Activated CD4-positive, alpha-beta T cell treated with anti-CD3 and anti-CD28 coated beads, Interleukin-2, amount 10 ng/mL, durations not matched to agents 7 days and 5 days (primary cell): ENCODE measurements at regions not wholly inside any gene's neighbourhood (a gene's known extent, or its start where the extent isn't known, plus 50 kb on each side); places are given as distances from the start of the nearest gene placed in this dataset.

Experiments
- CTCF ChIA-PET: fragments of 350-600 bp; sonication (Branson Sonifier 250); formaldehyde crosslinking; loops from one replicate; lab custom pipeline; 2021; ENCODE audit warnings: antibody characterized with exemption; lab: Charles Lee
- POLR2A ChIA-PET: fragments of 350-600 bp; sonication (Branson Sonifier 250); formaldehyde crosslinking; loops from one replicate; lab custom pipeline; 2021; ENCODE audit warnings: antibody characterized with exemption; lab: Charles Lee
- DNase-seq: peaks from one replicate; pipeline ENCODE4 v3.0.0-alpha.2; 2020
- H3K27ac Mint-ChIP-seq: one replicate; pipeline ENCODE4 v1.8.0; 2021; ENCODE audit warnings: mild to moderate bottlenecking, moderate library complexity, mixed read lengths
- H3K27me3 Mint-ChIP-seq: one replicate; pipeline ENCODE4 v1.8.0; 2021; ENCODE audit warnings: mixed read lengths
- H3K36me3 Mint-ChIP-seq: one replicate; pipeline ENCODE4 v1.8.0; 2021; ENCODE audit warnings: low read depth, mixed read lengths
- H3K4me1 Mint-ChIP-seq: one replicate; pipeline ENCODE4 v1.8.0; 2021; ENCODE audit warnings: mixed read lengths
- H3K4me3 Mint-ChIP-seq: one replicate; pipeline ENCODE4 v1.8.0; 2021; ENCODE audit warnings: mild to moderate bottlenecking, moderate library complexity, mixed read lengths
- H3K9me3 Mint-ChIP-seq: one replicate; pipeline ENCODE4 v1.8.0; 2021; ENCODE audit warnings: mixed read lengths

DNA sequence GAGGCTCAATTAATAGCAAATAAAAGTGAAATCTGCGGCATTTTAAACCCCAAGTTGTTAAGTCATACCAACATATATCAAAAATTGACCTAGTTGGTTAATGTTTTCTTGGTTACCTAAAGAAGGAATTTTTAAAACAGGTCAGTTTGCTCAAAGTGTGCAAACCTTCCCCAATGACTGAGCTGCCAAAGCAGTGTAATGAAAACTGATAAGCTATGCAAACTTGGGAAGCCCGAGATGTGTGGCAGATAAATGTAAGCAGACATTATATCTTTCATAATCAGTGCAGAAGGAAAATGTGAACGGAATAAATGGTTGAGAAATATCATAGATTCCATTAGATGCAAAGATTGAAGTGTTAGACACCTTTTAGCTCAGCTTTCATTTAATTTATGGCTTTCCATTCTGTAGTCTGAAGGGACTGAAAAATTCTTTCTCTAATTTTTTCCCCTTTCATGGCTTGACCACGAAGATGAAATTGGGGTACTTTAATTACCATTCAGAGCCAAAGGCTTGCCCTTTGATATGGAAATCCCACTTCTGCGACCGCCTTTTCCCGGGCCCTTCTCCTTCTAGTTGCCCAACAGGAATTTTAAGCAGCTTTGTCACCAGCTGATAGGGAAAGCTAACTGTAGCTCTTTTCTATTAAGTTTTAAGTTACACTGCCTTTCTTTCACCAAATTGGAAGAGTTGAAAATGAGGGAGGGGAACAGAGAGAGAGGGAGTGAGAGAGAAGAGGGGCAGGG lies 306.6 kb upstream of the SOX5 start:
- Mint-ChIP-seq H3K36me3 (no peaks in the 10 kb centered on the region), H3K9me3 (no peaks in the 10 kb centered on the region), H3K27me3 (no peaks in the 10 kb centered on the region), H3K4me1 (no peaks in the 10 kb centered on the region), H3K4me3 (no peak overlapping the region), H3K27ac (no peak overlapping the region)
- no peak for DNase-seq
- POLR2A ChIA-PET: no interaction called here
- CTCF ChIA-PET: no interaction called here

- CTCF ChIA-PET: interaction anchor here (0.6 kb wide), 1 partner anchor 15 kb away, joined by 3 read pairs; no protein-coding TSS in a partner anchor
- H3K27ac Mint-ChIP-seq: no peak overlapping the region
- POLR2A ChIA-PET: no interaction called here
- no peaks in the 10 kb centered on the region for H3K27me3 Mint-ChIP-seq
- H3K36me3 Mint-ChIP-seq: no peaks in the 10 kb centered on the region
- H3K4me1 Mint-ChIP-seq: no peaks in the 10 kb centered on the region
- DNase-seq: no peak
- no peak overlapping the region for H3K4me3 Mint-ChIP-seq
- H3K9me3 Mint-ChIP-seq: no peaks in the 10 kb centered on the region
Measured at GRCh38 chr12:24252602-24253001, 303.1 kb upstream of the SOX5 start.

- Mint-ChIP-seq H3K27ac (no peak overlapping the region), H3K9me3 (no peaks in the 10 kb centered on the region), H3K4me1 (no peaks in the 10 kb centered on the region), H3K36me3 (no peaks in the 10 kb centered on the region), H3K4me3 (no peak overlapping the region), H3K27me3 (no peaks in the 10 kb centered on the region)
- CTCF ChIA-PET: no interaction called here
- DNase-seq: no peak
- POLR2A ChIA-PET: no interaction called here
Measured at GRCh38 chr12:24246934-24247333, 297.5 kb upstream of the SOX5 start.

- POLR2A ChIA-PET: no interaction called here
- no peak overlapping the region for H3K27ac Mint-ChIP-seq
- no peaks in the 10 kb centered on the region for H3K9me3 Mint-ChIP-seq
- H3K4me1 Mint-ChIP-seq: no peaks in the 10 kb centered on the region
- H3K36me3 Mint-ChIP-seq: no peaks in the 10 kb centered on the region
- no peak overlapping the region for H3K4me3 Mint-ChIP-seq
- CTCF ChIA-PET: no interaction called here
- DNase-seq: no peak
- no peaks in the 10 kb centered on the region for H3K27me3 Mint-ChIP-seq
Measured at GRCh38 chr12:24246376-24246775, 296.9 kb upstream of the SOX5 start.

DNA sequence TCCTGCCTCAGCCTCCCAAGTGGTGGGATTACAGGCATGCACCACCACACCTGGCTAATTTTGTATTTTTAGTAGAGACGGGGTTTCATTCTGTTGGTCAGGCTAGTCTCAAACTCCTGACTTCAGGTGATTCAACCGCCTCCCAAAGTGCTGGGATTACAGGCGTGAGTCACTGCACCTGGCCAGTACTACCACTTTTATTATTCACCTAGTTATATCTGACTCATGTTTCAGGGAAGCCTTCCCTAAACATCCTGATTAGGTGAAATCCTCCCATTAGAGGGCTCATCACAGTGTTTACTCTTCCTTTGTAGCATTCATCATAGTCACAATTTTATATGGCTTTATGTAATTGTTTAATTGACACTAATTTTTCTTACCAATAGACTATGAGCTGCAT lies 295.3 kb upstream of the SOX5 start:
- Mint-ChIP-seq H3K27ac (no peak overlapping the region), H3K36me3 (no peaks in the 10 kb centered on the region), H3K4me3 (no peak overlapping the region), H3K9me3 (no peaks in the 10 kb centered on the region), H3K4me1 (no peaks in the 10 kb centered on the region), H3K27me3 (no peaks in the 10 kb centered on the region)
- CTCF ChIA-PET: no interaction called here
- no peak for DNase-seq
- POLR2A ChIA-PET: no interaction called here

GRCh38 chr12:24244231-24244630 lies 294.8 kb upstream of the SOX5 start:
- Mint-ChIP-seq H3K4me3 (no peak overlapping the region), H3K36me3 (no peaks in the 10 kb centered on the region), H3K27ac (no peak overlapping the region), H3K9me3 (no peaks in the 10 kb centered on the region), H3K4me1 (no peaks in the 10 kb centered on the region), H3K27me3 (no peaks in the 10 kb centered on the region)
- POLR2A ChIA-PET: no interaction called here
- CTCF ChIA-PET: no interaction called here
- DNase-seq: no peak

DNA sequence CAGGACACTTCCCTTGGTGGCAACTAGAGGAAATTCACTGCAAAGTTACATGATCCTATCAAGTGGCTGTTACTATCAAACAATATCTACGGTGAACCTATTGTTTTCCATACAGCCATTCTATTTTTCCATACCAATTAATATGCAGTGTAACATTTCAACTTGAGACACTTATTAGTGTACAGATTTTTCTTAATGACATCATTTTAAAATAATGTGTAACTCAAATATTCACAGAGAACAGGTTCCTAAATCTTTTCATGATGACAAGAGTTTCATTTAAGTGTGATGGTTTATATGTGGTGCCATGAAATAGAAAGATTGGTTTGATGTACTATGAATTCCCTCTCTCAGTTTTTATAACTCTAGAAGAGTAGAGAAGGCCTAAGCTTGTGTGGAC lies 291.2 kb upstream of the SOX5 start:
- H3K36me3 Mint-ChIP-seq: no peaks in the 10 kb centered on the region
- no peak overlapping the region for H3K4me3 Mint-ChIP-seq

DNA sequence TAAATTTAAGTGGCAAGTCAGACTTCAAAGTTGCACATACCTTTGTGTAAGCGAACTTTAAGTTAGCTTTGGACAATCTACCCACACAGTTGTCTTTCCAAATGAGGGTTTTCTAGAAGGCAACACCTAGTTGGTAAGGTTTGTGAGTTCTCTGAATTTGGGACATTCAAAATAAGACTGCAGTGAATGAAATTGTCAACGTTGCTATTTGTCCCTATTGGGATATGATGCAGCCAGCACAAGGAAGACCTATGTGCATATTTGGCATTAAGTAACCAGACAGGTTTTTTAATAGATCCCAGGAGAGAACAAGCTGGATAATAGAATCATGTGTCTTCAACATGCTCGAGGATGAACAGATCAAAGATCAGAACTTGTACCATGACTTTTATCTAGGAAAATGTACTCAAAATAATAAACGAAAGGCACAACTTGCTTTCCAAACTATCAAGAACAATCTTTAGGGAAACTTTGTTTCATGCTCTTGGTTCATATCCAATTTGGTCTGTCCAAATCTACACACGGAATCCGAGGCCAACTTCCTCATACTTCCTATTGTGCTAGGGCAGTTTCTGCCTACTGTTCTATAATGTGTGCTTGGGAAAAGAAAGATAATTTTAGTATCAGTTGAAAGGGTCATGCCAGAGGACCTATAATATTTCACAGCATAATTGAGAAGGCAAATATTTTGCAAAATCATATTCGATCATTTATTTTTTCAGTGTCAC lies 284.2 kb upstream of the SOX5 start:
- POLR2A ChIA-PET: no interaction called here
- Mint-ChIP-seq H3K36me3 (no peaks in the 10 kb centered on the region), H3K27me3 (no peaks in the 10 kb centered on the region), H3K4me1 (no peaks in the 10 kb centered on the region), H3K27ac (no peak overlapping the region), H3K9me3 (peaks cover 3% of the 10 kb centered on the region), H3K4me3 (no peak overlapping the region)
- CTCF ChIA-PET: no interaction called here
- no peak for DNase-seq

More for the DNA sequence above, 291.2 kb upstream of the SOX5 start:
- Mint-ChIP-seq H3K27ac (no peak overlapping the region), H3K27me3 (no peaks in the 10 kb centered on the region), H3K4me1 (no peaks in the 10 kb centered on the region), H3K9me3 (no peaks in the 10 kb centered on the region)
- ChIA-PET CTCF (no interaction called here), POLR2A (no interaction called here)
- DNase-seq: no peak

DNA sequence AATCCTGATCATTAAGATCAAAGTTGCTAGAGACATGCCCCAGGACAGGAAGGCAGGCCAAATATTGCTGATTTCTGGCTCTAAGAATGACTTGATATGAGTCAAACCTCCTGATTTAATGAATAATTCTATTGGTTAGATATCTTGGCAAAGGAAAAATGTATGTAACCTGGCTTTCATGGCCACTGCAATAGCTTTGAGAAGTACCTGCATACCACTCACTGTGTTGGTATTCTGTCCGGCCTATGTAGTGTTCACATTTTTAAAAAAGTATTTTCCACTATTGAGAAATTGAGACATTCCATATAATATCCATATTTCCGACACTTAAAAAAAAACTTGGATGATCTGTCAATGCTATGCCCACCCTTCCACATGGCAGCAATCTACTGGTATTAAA lies 283.1 kb upstream of the SOX5 start:
- peaks cover 3% of the 10 kb centered on the region for H3K9me3 Mint-ChIP-seq
- no peaks in the 10 kb centered on the region for H3K27me3 Mint-ChIP-seq
- no peak overlapping the region for H3K4me3 Mint-ChIP-seq
- H3K4me1 Mint-ChIP-seq: no peaks in the 10 kb centered on the region
- POLR2A ChIA-PET: no interaction called here
- no peak for DNase-seq
- no peaks in the 10 kb centered on the region for H3K36me3 Mint-ChIP-seq
- CTCF ChIA-PET: no interaction called here
- H3K27ac Mint-ChIP-seq: no peak overlapping the region

- POLR2A ChIA-PET: no interaction called here
- CTCF ChIA-PET: no interaction called here
- H3K4me1 Mint-ChIP-seq: no peaks in the 10 kb centered on the region
- no peaks in the 10 kb centered on the region for H3K36me3 Mint-ChIP-seq
- H3K27me3 Mint-ChIP-seq: no peaks in the 10 kb centered on the region
- no peak for DNase-seq
- no peak overlapping the region for H3K27ac Mint-ChIP-seq
- H3K9me3 Mint-ChIP-seq: peaks cover 3% of the 10 kb centered on the region
- no peak overlapping the region for H3K4me3 Mint-ChIP-seq
Measured at GRCh38 chr12:24231298-24231697, 281.8 kb upstream of the SOX5 start.

DNA sequence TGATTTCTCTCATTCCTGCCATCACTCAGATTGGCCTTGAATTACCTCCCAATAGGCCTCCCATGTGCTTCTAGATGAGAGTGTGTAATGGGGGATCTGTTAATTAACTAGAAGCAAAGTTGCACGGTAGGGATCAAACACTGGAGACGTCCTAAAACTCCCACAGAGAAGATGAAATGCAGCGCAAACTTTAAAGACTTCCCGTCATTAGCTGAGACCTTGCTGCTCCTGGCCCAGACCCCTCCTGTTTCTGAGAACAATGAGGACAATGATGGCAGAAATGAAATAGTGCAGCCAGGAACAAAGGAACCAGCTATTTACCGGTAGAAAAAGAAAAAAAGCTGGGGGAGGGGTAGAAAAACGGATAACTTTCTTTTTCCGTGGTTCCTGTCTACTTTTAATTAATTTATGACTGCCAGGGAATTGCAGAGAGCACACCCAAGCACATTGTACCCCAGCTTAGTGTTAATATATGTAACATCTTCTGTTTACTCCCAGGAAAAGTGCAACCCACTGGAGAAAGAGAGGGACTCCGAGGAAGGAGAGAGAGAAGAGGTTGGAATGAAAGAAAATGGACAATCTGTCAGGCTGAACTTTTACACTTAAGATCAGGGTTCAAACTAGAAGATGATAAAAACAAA lies 280.7 kb upstream of the SOX5 start:
- H3K4me3 Mint-ChIP-seq: no peak overlapping the region
- ChIA-PET POLR2A (no interaction called here), CTCF (no interaction called here)
- no peaks in the 10 kb centered on the region for H3K4me1 Mint-ChIP-seq
- H3K9me3 Mint-ChIP-seq: peaks cover 3% of the 10 kb centered on the region
- DNase-seq: no peak
- H3K36me3 Mint-ChIP-seq: no peaks in the 10 kb centered on the region
- no peak overlapping the region for H3K27ac Mint-ChIP-seq
- no peaks in the 10 kb centered on the region for H3K27me3 Mint-ChIP-seq

- Mint-ChIP-seq H3K27ac (no peak overlapping the region), H3K27me3 (no peaks in the 10 kb centered on the region), H3K4me3 (no peak overlapping the region), H3K36me3 (no peaks in the 10 kb centered on the region), H3K4me1 (no peaks in the 10 kb centered on the region), H3K9me3 (no peaks in the 10 kb centered on the region)
- DNase-seq: no peak
- ChIA-PET CTCF (no interaction called here), POLR2A (no interaction called here)
Measured at GRCh38 chr12:24229031-24229700, 279.7 kb upstream of the SOX5 start.

DNA sequence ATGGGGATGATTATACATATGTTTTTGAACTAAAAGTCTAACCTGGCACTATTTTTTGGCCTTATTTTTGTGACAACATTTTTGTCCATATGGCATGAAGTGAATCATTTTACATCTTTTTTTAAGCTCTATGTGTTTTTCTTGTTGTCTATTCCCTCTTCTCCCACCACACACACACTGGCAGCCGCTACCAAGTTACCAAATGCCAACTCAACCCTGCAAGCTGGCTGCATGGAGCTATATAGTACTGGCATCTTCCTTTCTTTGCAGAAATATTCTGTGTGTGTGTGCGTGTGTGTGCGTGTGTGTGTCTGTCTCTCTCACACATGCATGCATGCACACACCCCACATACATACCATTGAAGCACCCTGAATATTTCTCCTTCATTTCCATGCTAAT lies 278.9 kb upstream of the SOX5 start:
- POLR2A ChIA-PET: no interaction called here
- Mint-ChIP-seq H3K4me1 (no peaks in the 10 kb centered on the region), H3K27me3 (no peaks in the 10 kb centered on the region), H3K36me3 (no peaks in the 10 kb centered on the region), H3K9me3 (no peaks in the 10 kb centered on the region), H3K27ac (no peak overlapping the region), H3K4me3 (no peak overlapping the region)
- DNase-seq: no peak
- CTCF ChIA-PET: no interaction called here
